HCT116 (cell line): ENCODE measurements at regions not wholly inside any gene's neighbourhood (a gene's known extent, or its start where the extent isn't known, plus 50 kb on each side); places are given as distances from the start of the nearest gene placed in this dataset.
"Not testable (repeated sequence)": the region's sequence is repeated elsewhere in the genome, so short reads cannot be mapped to it uniquely, and the experiment has no call there.

Experiments
- ATAC-seq: fragments of 200-7000 bp; cut with Tn5 transposase; 2 replicates; pipeline ENCODE4 v1.9.1; 2020; ENCODE audit warnings: mild to moderate bottlenecking, moderate library complexity
- BruUV-seq: library from RNA; stranded (reverse); fragments of 400-500 nt; replicated peaks from 2 replicates; lab custom pipeline; 2021; lab: Mats Ljungman, UMichigan
- CTCF ChIA-PET: fragments of 300-600 bp; sonication (Branson Sonifier 250); formaldehyde crosslinking; loops from one replicate; lab custom pipeline; 2021; ENCODE audit warnings: antibody characterized with exemption; lab: Charles Lee
- POLR2A ChIA-PET: fragments of 300-600, 350-600 bp; sonication (Branson Sonifier 250); formaldehyde crosslinking; loops from one replicate; lab custom pipeline; 2021; ENCODE audit warnings: antibody characterized with exemption; lab: Charles Lee
- RAD21 ChIA-PET, 2 experiments: fragments of 300-600 bp; sonication (Branson Sonifier 250); formaldehyde crosslinking; loops; one replicate each; lab custom pipeline; 2023; ENCODE audit warnings: low total read pairs in 2 of 2; ENCODE audit not compliant: uncharacterized antibody in 2 of 2, unreplicated experiment in 2 of 2, low non-redundant PET in 1 of 2; lab: Charles Lee
- DNase-seq: peaks from one replicate; pipeline ENCODE4 v3.0.0-alpha.2; 2010; ENCODE audit warnings: low read depth, low spot score
- H2AFZ ChIP-seq: fragments of 200-600 bp; shearing (Covaris generic), sonication (generic); 2 replicates; pipeline ENCODE4 v1.6.1; 2017; ENCODE audit warnings: low read depth, mixed run types, mixed read lengths, antibody characterized with exemption, low read length; ENCODE audit not compliant: poor library complexity, severe bottlenecking
- H3K27ac ChIP-seq: 2 replicates; pipeline ENCODE4 v1.5.1; 2012; ENCODE audit warnings: low read depth, low read length
- H3K27me3 ChIP-seq: fragments of 200-600 bp; sonication (generic); 2 replicates; pipeline ENCODE4 v1.6.1; 2016; ENCODE audit warnings: mixed run types, low read length, mixed read lengths; ENCODE audit not compliant: insufficient read depth
- H3K36me3 ChIP-seq, 2 experiments: fragments of 200-500 bp in 1 of 2; fragments of 200-600 bp in 1 of 2; sonication (Bioruptor generic) in 1 of 2; sonication (generic) in 1 of 2; 2 replicates each; pipeline versions ENCODE4 v1.5.1 to v1.6.1; 2014 to 2016; ENCODE audit warnings: low read length in 2 of 2, inconsistent platforms in 1 of 2, mixed read lengths in 1 of 2, mixed run types in 1 of 2; ENCODE audit not compliant: insufficient read depth in 2 of 2, control insufficient read depth in 1 of 2
- H3K4me1 ChIP-seq, 2 experiments: fragments of 200-600 bp in 1 of 2; sonication (generic) in 1 of 2; 2 replicates each; pipeline versions ENCODE4 v1.5.1 to v1.6.1; 2012 to 2017; ENCODE audit warnings: low read length in 2 of 2, inconsistent platforms in 1 of 2, mild to moderate bottlenecking in 1 of 2, mixed read lengths in 1 of 2, mixed run types in 1 of 2, moderate library complexity in 1 of 2; ENCODE audit not compliant: insufficient read depth in 2 of 2, control insufficient read depth in 1 of 2
- H3K4me2 ChIP-seq: fragments of 200-600 bp; sonication (generic); 2 replicates; pipeline ENCODE4 v1.6.1; 2017; ENCODE audit warnings: mixed run types, low read length, mixed read lengths
- H3K4me3 ChIP-seq, 2 experiments: fragments of 200-600 bp in 1 of 2; sonication (generic) in 1 of 2; replicated peaks in 1 of 2; 2 replicates each; pipeline ENCODE4 v1.5.1; 2011 to 2016; ENCODE audit warnings: low read length in 2 of 2, control low read depth in 1 of 2, low read depth in 1 of 2, mild to moderate bottlenecking in 1 of 2, mixed read lengths in 1 of 2, mixed run types in 1 of 2
- H3K79me2 ChIP-seq: fragments of 200-600 bp; sonication (generic); 2 replicates; pipeline ENCODE4 v1.6.1; 2017; ENCODE audit warnings: mild to moderate bottlenecking, mixed run types, low read length, moderate library complexity, mixed read lengths; ENCODE audit not compliant: insufficient read depth
- H3K9ac ChIP-seq: fragments of 200-600 bp; sonication (generic); 2 replicates; pipeline ENCODE4 v1.6.1; 2016; ENCODE audit warnings: low read length, mixed read lengths
- H3K9me2 ChIP-seq: fragments of 200-600 bp; sonication (generic), shearing (Covaris generic); 2 replicates; pipeline ENCODE4 v1.6.1; 2017; ENCODE audit warnings: mixed run types, mild to moderate bottlenecking, moderate library complexity; ENCODE audit not compliant: insufficient read depth
- H3K9me3 ChIP-seq, 2 experiments: fragments of 200-500 bp in 1 of 2; fragments of 200-600 bp in 1 of 2; sonication (Bioruptor generic) in 1 of 2; sonication (generic) in 1 of 2; 2 replicates each; pipeline ENCODE4 v1.6.1; 2014 to 2017; ENCODE audit warnings: low read length in 2 of 2, mixed read lengths in 2 of 2, inconsistent platforms in 1 of 2, low read depth in 1 of 2, mild to moderate bottlenecking in 1 of 2, mixed run types in 1 of 2, moderate library complexity in 1 of 2; ENCODE audit not compliant: control insufficient read depth in 1 of 2, insufficient read depth in 1 of 2
- H4K20me1 ChIP-seq: fragments of 200-600 bp; sonication (generic), shearing (Covaris generic); 2 replicates; pipeline ENCODE4 v1.6.1; 2017; ENCODE audit warnings: mixed run types, mild to moderate bottlenecking, moderate library complexity; ENCODE audit not compliant: insufficient read depth
- CBX3 ChIP-seq: IDR thresholded peaks from 2 replicates; pipeline ENCODE4 v1.6.1; 2012; ENCODE audit warnings: low read depth
- CEBPB ChIP-seq: IDR thresholded peaks from 2 replicates; pipeline ENCODE4 v1.6.1; 2012; ENCODE audit warnings: low read depth
- ELF1 ChIP-seq: IDR thresholded peaks from 2 replicates; pipeline ENCODE4 v1.6.1; 2012; ENCODE audit warnings: low read depth, borderline replicate concordance
- EZH2phosphoT487 ChIP-seq: fragments of 200-600 bp; IDR thresholded peaks from 2 replicates; pipeline ENCODE4 v1.6.1; 2018; ENCODE audit warnings: antibody characterized with exemption, borderline replicate concordance
- FOSL1 ChIP-seq: IDR thresholded peaks from 2 replicates; pipeline ENCODE4 v1.6.1; 2012; ENCODE audit warnings: low read depth
- JUND ChIP-seq: IDR thresholded peaks from 2 replicates; pipeline ENCODE4 v1.6.1; 2012
- POLR2A ChIP-seq: IDR thresholded peaks from 2 replicates; pipeline ENCODE4 v1.7.0; 2011; ENCODE audit warnings: borderline replicate concordance; ENCODE audit not compliant: insufficient read depth, insufficient read length; ENCODE audit errors: extremely low read depth
- SIN3A ChIP-seq: IDR thresholded peaks from 2 replicates; pipeline ENCODE4 v1.6.1; 2012; ENCODE audit warnings: low read depth
- SP1 ChIP-seq: IDR thresholded peaks from 2 replicates; pipeline ENCODE4 v1.6.1; 2012; ENCODE audit warnings: low read depth
- SRF ChIP-seq: IDR thresholded peaks from 2 replicates; pipeline ENCODE4 v1.6.1; 2012; ENCODE audit warnings: low read depth
- TCF7L2 ChIP-seq: IDR thresholded peaks from 2 replicates; pipeline ENCODE4 v1.7.0; 2011; ENCODE audit warnings: borderline replicate concordance, inconsistent platforms; ENCODE audit not compliant: insufficient read depth, insufficient read length; ENCODE audit errors: extremely low read depth
- YY1 ChIP-seq: IDR thresholded peaks from 2 replicates; pipeline ENCODE4 v1.6.1; 2011; ENCODE audit warnings: low read length, low read depth, moderate library complexity, mild to moderate bottlenecking; ENCODE audit not compliant: insufficient replicate concordance; ENCODE audit errors: extremely low read depth
- ZBTB33 ChIP-seq: IDR thresholded peaks from 2 replicates; pipeline ENCODE4 v1.6.1; 2011; ENCODE audit warnings: mild to moderate bottlenecking, low read length, moderate library complexity; ENCODE audit not compliant: insufficient replicate concordance; ENCODE audit errors: extremely low read depth
- ZFX ChIP-seq: fragments of 450-650 bp; IDR thresholded peaks from 2 replicates; pipeline ENCODE4 v1.6.1; 2017
- ZNF274 ChIP-seq: fragments of 200-500 bp; sonication (Bioruptor generic); IDR thresholded peaks from 2 replicates; pipeline ENCODE4 v1.6.1; 2014; ENCODE audit warnings: mild to moderate bottlenecking, low read depth, low read length, inconsistent platforms
- intact Hi-C: fragments of 100-400 bp; cut with micrococcal nuclease; formaldehyde crosslinking; loops from 2 replicates; pipeline ENCODE4 v1.10.0; 2022
- TF ChIP-seq, protein P1 (sequence below), 3 experiments: fragments of 200-600 bp in 1 of 3; sonication (generic) in 1 of 3; IDR thresholded peaks in 2 of 3; conservative IDR thresholded peaks in 1 of 3; 2 replicates each; pipeline ENCODE4 v1.5.1; 2012 to 2017; ENCODE audit warnings: low read depth in 2 of 3, low read length in 2 of 3, antibody characterized with exemption in 1 of 3, borderline replicate concordance in 1 of 3, control low read depth in 1 of 3, mild to moderate bottlenecking in 1 of 3, mixed read lengths in 1 of 3, mixed run types in 1 of 3, moderate library complexity in 1 of 3; ENCODE audit not compliant: insufficient read depth in 1 of 3

- DNase-seq (peak; percentile 3), ATAC-seq (peak; percentile 59)
- BruUV-seq, H3K27ac ChIP-seq, H3K4me1 ChIP-seq, H3K27me3 ChIP-seq, H3K36me3 ChIP-seq, H3K9me2 ChIP-seq, H3K4me2 ChIP-seq, H3K9ac ChIP-seq, RAD21 ChIA-PET, H3K9me3 ChIP-seq, POLR2A ChIA-PET, H3K4me3 ChIP-seq, H4K20me1 ChIP-seq, intact Hi-C loops, H2AFZ ChIP-seq, CTCF ChIA-PET, H3K79me2 ChIP-seq: not testable (repeated sequence)
Measured at GRCh38 chr7:90070238-90070637, 84.0 kb upstream of the STEAP1 start.

- ATAC-seq: 0 out of 2 replicates have a peak, but pooled peaks have one; percentile 40
- BruUV-seq: no TSS peak
- TF ChIP-seq EZH2phosphoT487 (no peak), JUND (no peak), SIN3A (no peak), FOSL1 (no peak), ZFX (no peak), ELF1 (no peak), TCF7L2 (no peak), YY1 (no peak), CBX3 (no peak), SRF (no peak), ZBTB33 (no peak), ZNF274 (no peak), SP1 (no peak), CEBPB (no peak), POLR2A (no peak)
- TF ChIP-seq, protein P1, sequence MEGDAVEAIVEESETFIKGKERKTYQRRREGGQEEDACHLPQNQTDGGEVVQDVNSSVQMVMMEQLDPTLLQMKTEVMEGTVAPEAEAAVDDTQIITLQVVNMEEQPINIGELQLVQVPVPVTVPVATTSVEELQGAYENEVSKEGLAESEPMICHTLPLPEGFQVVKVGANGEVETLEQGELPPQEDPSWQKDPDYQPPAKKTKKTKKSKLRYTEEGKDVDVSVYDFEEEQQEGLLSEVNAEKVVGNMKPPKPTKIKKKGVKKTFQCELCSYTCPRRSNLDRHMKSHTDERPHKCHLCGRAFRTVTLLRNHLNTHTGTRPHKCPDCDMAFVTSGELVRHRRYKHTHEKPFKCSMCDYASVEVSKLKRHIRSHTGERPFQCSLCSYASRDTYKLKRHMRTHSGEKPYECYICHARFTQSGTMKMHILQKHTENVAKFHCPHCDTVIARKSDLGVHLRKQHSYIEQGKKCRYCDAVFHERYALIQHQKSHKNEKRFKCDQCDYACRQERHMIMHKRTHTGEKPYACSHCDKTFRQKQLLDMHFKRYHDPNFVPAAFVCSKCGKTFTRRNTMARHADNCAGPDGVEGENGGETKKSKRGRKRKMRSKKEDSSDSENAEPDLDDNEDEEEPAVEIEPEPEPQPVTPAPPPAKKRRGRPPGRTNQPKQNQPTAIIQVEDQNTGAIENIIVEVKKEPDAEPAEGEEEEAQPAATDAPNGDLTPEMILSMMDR (IDR thresholded peaks at IDR 0.05 in 2 of 3, conservative IDR thresholded peaks at IDR 0.05 in 1 of 3; ENCODE audit: borderline replicate concordance in 1 of 3, insufficient read depth in 1 of 3, low read depth in 2 of 3, low read length in 2 of 3): no peak
Measured at GRCh38 chr7:90078921-90079320, 75.3 kb upstream of the STEAP1 start.

More at GRCh38 chr7:90078921-90079320, 75.3 kb upstream of the STEAP1 start:
- H3K27ac ChIP-seq: no peak overlapping the region
- H3K9ac ChIP-seq: no peak overlapping the region
- H3K9me3 ChIP-seq: no peaks in the 10 kb centered on the region
- H3K4me1 ChIP-seq: no peaks in the 10 kb centered on the region
- H2AFZ ChIP-seq: no peak overlapping the region
- POLR2A ChIA-PET: no interaction called here
- CTCF ChIA-PET: no interaction called here
- RAD21 ChIA-PET: no interaction called here
- no peak for DNase-seq
- H3K9me2 ChIP-seq: no peaks in the 10 kb centered on the region
- 0 out of 2 replicates have a peak, but pooled peaks cover 5% of the 10 kb centered on the region for H3K27me3 ChIP-seq
- H3K36me3 ChIP-seq: no peaks in the 10 kb centered on the region
- H4K20me1 ChIP-seq: no peaks in the 10 kb centered on the region
- H3K4me3 ChIP-seq: no peak overlapping the region
- no peaks in the 10 kb centered on the region for H3K79me2 ChIP-seq
- intact Hi-C loops: no loop called here
- H3K4me2 ChIP-seq: no peak overlapping the region
